GM23338 (cell line): ENCODE measurements at regions not wholly inside any gene's neighbourhood (a gene's known extent, or its start where the extent isn't known, plus 50 kb on each side); places are given as distances from the start of the nearest gene placed in this dataset.

Experiments used
- ATAC-seq: fragments of 200-7000 bp; cut with Tn5 transposase; 3 replicates; pipeline ENCODE4 v1.9.1; 2020
- DNase-seq: peaks from one replicate; pipeline ENCODE4 v3.0.0-alpha.2; 2015; ENCODE audit warnings: low spot score
- H2AFZ ChIP-seq: fragments of 200-600 bp; sonication (generic); 2 replicates; pipeline ENCODE4 v1.8.0; 2016; ENCODE audit warnings: antibody characterized with exemption, mild to moderate bottlenecking, moderate library complexity
- H3F3A ChIP-seq: fragments of 200-600 bp; sonication (generic); replicated peaks from 2 replicates; pipeline ENCODE4 v1.8.0; 2017; ENCODE audit warnings: antibody characterized with exemption, mixed run types, low read depth
- H3K27ac ChIP-seq: fragments of 200-600 bp; sonication (generic); 2 replicates; pipeline ENCODE4 v1.6.1; 2016; ENCODE audit warnings: low read depth
- H3K27me3 ChIP-seq: fragments of 200-600 bp; sonication (generic); 2 replicates; pipeline ENCODE4 v1.8.0; 2016; ENCODE audit warnings: mild to moderate bottlenecking, mixed run types, moderate library complexity; ENCODE audit not compliant: insufficient read depth
- H3K36me3 ChIP-seq: fragments of 200-600 bp; sonication (generic); 2 replicates; pipeline ENCODE4 v1.8.0; 2016; ENCODE audit warnings: mild to moderate bottlenecking; ENCODE audit not compliant: insufficient read depth
- H3K4me1 ChIP-seq: fragments of 200-600 bp; sonication (generic); 2 replicates; pipeline ENCODE4 v1.8.0; 2016; ENCODE audit warnings: mild to moderate bottlenecking, moderate library complexity; ENCODE audit not compliant: insufficient read depth
- H3K4me2 ChIP-seq: fragments of 200-600 bp; sonication (generic); 2 replicates; pipeline ENCODE4 v1.7.1; 2017; ENCODE audit warnings: mixed run types
- H3K4me3 ChIP-seq: fragments of 200-600 bp; sonication (generic); 2 replicates; pipeline ENCODE4 v1.6.1; 2016; ENCODE audit warnings: mixed run types
- H3K79me2 ChIP-seq: fragments of 200-600 bp; sonication (generic); replicated peaks from 2 replicates; pipeline ENCODE4 v1.8.0; 2017; ENCODE audit warnings: mild to moderate bottlenecking; ENCODE audit not compliant: insufficient read depth
- H3K9me2 ChIP-seq: fragments of 200-600 bp; sonication (generic); 2 replicates; pipeline ENCODE4 v1.8.0; 2017; ENCODE audit not compliant: insufficient read depth
- H4K20me1 ChIP-seq: fragments of 200-600 bp; sonication (generic); replicated peaks from 2 replicates; pipeline ENCODE4 v1.8.0; 2017; ENCODE audit warnings: mild to moderate bottlenecking; ENCODE audit not compliant: insufficient read depth
- H3K27ac Mint-ChIP-seq: 2 replicates; pipeline ENCODE4 v1.8.0; 2020; ENCODE audit warnings: inconsistent platforms, mild to moderate bottlenecking, moderate library complexity, mixed read lengths
- H3K27me3 Mint-ChIP-seq: 3 replicates; pipeline ENCODE4 v1.8.0; 2022; ENCODE audit warnings: low read depth, mild to moderate bottlenecking, moderate library complexity, mixed read lengths, inconsistent platforms; ENCODE audit not compliant: insufficient read depth, poor library complexity
- H3K36me3 Mint-ChIP-seq: 3 replicates; pipeline ENCODE4 v1.8.0; 2021; ENCODE audit warnings: low read depth, mild to moderate bottlenecking, inconsistent platforms, moderate library complexity, mixed read lengths
- H3K4me1 Mint-ChIP-seq: 3 replicates; pipeline ENCODE4 v1.8.0; 2020; ENCODE audit warnings: mild to moderate bottlenecking, inconsistent platforms, mixed read lengths
- H3K4me3 Mint-ChIP-seq: 3 replicates; pipeline ENCODE4 v1.8.0; 2021; ENCODE audit warnings: moderate library complexity, mild to moderate bottlenecking, inconsistent platforms, mixed read lengths
- H3K9me3 Mint-ChIP-seq: 3 replicates; pipeline ENCODE4 v1.8.0; 2020; ENCODE audit warnings: moderate library complexity, mild to moderate bottlenecking, inconsistent platforms, mixed read lengths
- CREB1 ChIP-seq: fragments of 250-450 bp; sonication (Bioruptor Pico); IDR thresholded peaks from 2 replicates; pipeline ENCODE4 v1.5.0; 2020; ENCODE audit warnings: low read depth, mild to moderate bottlenecking, moderate library complexity
- ETS1 ChIP-seq: IDR thresholded peaks from 2 replicates; pipeline ENCODE4 v1.6.1; 2016; ENCODE audit warnings: antibody characterized with exemption
- EZH2 ChIP-seq: fragments of 200-600 bp; sonication (generic); IDR thresholded peaks from one replicate; pipeline ENCODE4 v1.8.0; 2017; ENCODE audit warnings: antibody characterized with exemption, mild to moderate bottlenecking, low read depth; ENCODE audit not compliant: unreplicated experiment
- EZH2phosphoT487 ChIP-seq: fragments of 200-600 bp; sonication (generic); IDR thresholded peaks from one replicate; pipeline ENCODE4 v1.8.1; 2018; ENCODE audit warnings: antibody characterized with exemption; ENCODE audit not compliant: unreplicated experiment
- NANOG ChIP-seq: IDR thresholded peaks from 2 replicates; pipeline ENCODE4 v1.6.1; 2016; ENCODE audit warnings: antibody characterized with exemption, borderline replicate concordance
- POLR2AphosphoS5 ChIP-seq: IDR thresholded peaks from 2 replicates; pipeline ENCODE4 v1.6.1; 2016; ENCODE audit warnings: antibody characterized with exemption, low read depth
- REST ChIP-seq: IDR thresholded peaks from one replicate; pipeline ENCODE4 v1.6.1; 2018; ENCODE audit warnings: antibody characterized with exemption; ENCODE audit not compliant: unreplicated experiment
- STAT1 ChIP-seq: IDR thresholded peaks from one replicate; pipeline ENCODE4 v1.6.1; 2016; ENCODE audit warnings: antibody characterized with exemption; ENCODE audit not compliant: unreplicated experiment
- ZNF114 ChIP-seq: fragments of 250-450 bp; sonication (Bioruptor Pico); IDR thresholded peaks from 2 replicates; pipeline ENCODE4 v1.5.0; 2020; ENCODE audit warnings: mild to moderate bottlenecking, moderate library complexity
- ZNF331 ChIP-seq: fragments of 250-450 bp; sonication (Bioruptor Pico); IDR thresholded peaks from 2 replicates; pipeline ENCODE4 v1.5.0; 2020; ENCODE audit warnings: low read depth, mild to moderate bottlenecking, moderate library complexity
- TF ChIP-seq, protein P1 (sequence below), 2 experiments: fragments of 200-600 bp in 1 of 2; sonication (generic) in 1 of 2; conservative IDR thresholded peaks; 2 replicates each; pipeline versions ENCODE4 v1.5.1 to v1.6.1; 2016 to 2017; ENCODE audit warnings: antibody characterized with exemption in 2 of 2, low read depth in 2 of 2, mild to moderate bottlenecking in 2 of 2, moderate library complexity in 1 of 2

- H4K20me1 ChIP-seq: no peaks in the 10 kb centered on the region
- no peaks in the 10 kb centered on the region for H3K36me3 Mint-ChIP-seq
- H3K9me2 ChIP-seq: peaks cover 6% of the 10 kb centered on the region; the same call in 1 of the 2 replicates
- H3K4me2 ChIP-seq: no peak overlapping the region
- no peaks in the 10 kb centered on the region for H3K27me3 Mint-ChIP-seq
- H3K36me3 ChIP-seq: no peaks in the 10 kb centered on the region
- H3K27ac Mint-ChIP-seq: no peak overlapping the region
- H3K27ac ChIP-seq: no peak overlapping the region
- H3K4me1 ChIP-seq: no peaks in the 10 kb centered on the region
- no peak for ATAC-seq
- no peak for DNase-seq
- no peaks in the 10 kb centered on the region for H3K4me1 Mint-ChIP-seq
- no peaks in the 10 kb centered on the region for H3K9me3 Mint-ChIP-seq
- no peaks in the 10 kb centered on the region for H3K79me2 ChIP-seq
- H2AFZ ChIP-seq: no peak overlapping the region
- no peaks in the 10 kb centered on the region for H3K27me3 ChIP-seq
- TF ChIP-seq NANOG: no peak
- no peak for TF ChIP-seq REST
- TF ChIP-seq EZH2: no peak
- TF ChIP-seq ZNF114 (CRISPR knock-in tag): no peak
- no peak for TF ChIP-seq EZH2phosphoT487
- no peak for TF ChIP-seq STAT1
- no peak for TF ChIP-seq ZNF331 (CRISPR knock-in tag)
- TF ChIP-seq, protein P1, sequence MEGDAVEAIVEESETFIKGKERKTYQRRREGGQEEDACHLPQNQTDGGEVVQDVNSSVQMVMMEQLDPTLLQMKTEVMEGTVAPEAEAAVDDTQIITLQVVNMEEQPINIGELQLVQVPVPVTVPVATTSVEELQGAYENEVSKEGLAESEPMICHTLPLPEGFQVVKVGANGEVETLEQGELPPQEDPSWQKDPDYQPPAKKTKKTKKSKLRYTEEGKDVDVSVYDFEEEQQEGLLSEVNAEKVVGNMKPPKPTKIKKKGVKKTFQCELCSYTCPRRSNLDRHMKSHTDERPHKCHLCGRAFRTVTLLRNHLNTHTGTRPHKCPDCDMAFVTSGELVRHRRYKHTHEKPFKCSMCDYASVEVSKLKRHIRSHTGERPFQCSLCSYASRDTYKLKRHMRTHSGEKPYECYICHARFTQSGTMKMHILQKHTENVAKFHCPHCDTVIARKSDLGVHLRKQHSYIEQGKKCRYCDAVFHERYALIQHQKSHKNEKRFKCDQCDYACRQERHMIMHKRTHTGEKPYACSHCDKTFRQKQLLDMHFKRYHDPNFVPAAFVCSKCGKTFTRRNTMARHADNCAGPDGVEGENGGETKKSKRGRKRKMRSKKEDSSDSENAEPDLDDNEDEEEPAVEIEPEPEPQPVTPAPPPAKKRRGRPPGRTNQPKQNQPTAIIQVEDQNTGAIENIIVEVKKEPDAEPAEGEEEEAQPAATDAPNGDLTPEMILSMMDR (conservative IDR thresholded peaks at IDR 0.05; ENCODE audit: low read depth in 2 of 2): no peak
- TF ChIP-seq CREB1: no peak
- H3F3A ChIP-seq: no peaks in the 10 kb centered on the region
- H3K4me3 ChIP-seq: no peak overlapping the region
- H3K4me3 Mint-ChIP-seq: no peak overlapping the region
Measured at GRCh38 chr3:166669781-166670180, 710.3 kb downstream of the ZBBX start.

- H3K27me3 Mint-ChIP-seq: peaks cover 4% of the 10 kb centered on the region
- H3K27ac Mint-ChIP-seq: no peak overlapping the region
- no peak for TF ChIP-seq CREB1
- no peak for TF ChIP-seq EZH2phosphoT487
- no peak for TF ChIP-seq POLR2AphosphoS5
- no peak for TF ChIP-seq ETS1
- no peak for TF ChIP-seq ZNF331 (CRISPR knock-in tag)
- TF ChIP-seq, protein P1 (conservative IDR thresholded peaks at IDR 0.05; ENCODE audit: low read depth in 2 of 2): no peak
- TF ChIP-seq ZNF114 (CRISPR knock-in tag): no peak
- TF ChIP-seq EZH2: no peak
Measured at GRCh38 chr3:166663194-166663593, 716.9 kb downstream of the ZBBX start.

More at GRCh38 chr3:166663194-166663593, 716.9 kb downstream of the ZBBX start:
- Histone ChIP-seq H3K79me2 (no peaks in the 10 kb centered on the region), H4K20me1 (no peaks in the 10 kb centered on the region), H3K27me3 (no peaks in the 10 kb centered on the region), H3K36me3 (no peaks in the 10 kb centered on the region), H3K9me2 (no peaks in the 10 kb centered on the region), H3K4me1 (no peaks in the 10 kb centered on the region), H2AFZ (no peak overlapping the region), H3K4me3 (no peak overlapping the region), H3F3A (no peaks in the 10 kb centered on the region), H3K4me2 (no peak overlapping the region), H3K27ac (no peak overlapping the region)
- Mint-ChIP-seq H3K9me3 (peaks cover 23% of the 10 kb centered on the region), H3K4me3 (no peak overlapping the region), H3K36me3 (peaks cover 4% of the 10 kb centered on the region; the same call in 1 of the 3 replicates), H3K4me1 (no peaks in the 10 kb centered on the region)
- DNase-seq: no peak
- no peak for ATAC-seq
